WTC11 (cell line): ENCODE measurements at regions not wholly inside any gene's neighbourhood (a gene's known extent, or its start where the extent isn't known, plus 50 kb on each side); places are given as distances from the start of the nearest gene placed in this dataset.

Experiments
- ATAC-seq: fragments of 200-7000 bp; cut with Tn5 transposase; 2 replicates; pipeline ENCODE4 v1.10.0; 2021; ENCODE audit warnings: mild to moderate bottlenecking, moderate library complexity
- CTCF ChIA-PET: fragments of 300-600 bp; sonication (Branson Sonifier 250); formaldehyde crosslinking; loops from one replicate; lab custom pipeline; 2021; ENCODE audit warnings: antibody characterized with exemption; lab: Charles Lee
- POLR2A ChIA-PET: fragments of 350-600 bp; sonication (Branson Sonifier 250); formaldehyde crosslinking; loops from one replicate; lab custom pipeline; 2021; ENCODE audit warnings: antibody characterized with exemption; lab: Charles Lee
- DNase-seq: peaks from one replicate; pipeline ENCODE4 v3.0.0; 2021; ENCODE audit warnings: low spot score
- H3K27ac Mint-ChIP-seq: 2 replicates; pipeline ENCODE4 v1.8.0; 2021; ENCODE audit warnings: mixed read lengths
- H3K27me3 Mint-ChIP-seq: 2 replicates; pipeline ENCODE4 v1.8.0; 2021; ENCODE audit warnings: low read depth, mild to moderate bottlenecking, moderate library complexity, mixed read lengths
- H3K36me3 Mint-ChIP-seq: 2 replicates; pipeline ENCODE4 v1.8.0; 2021; ENCODE audit warnings: mixed read lengths
- H3K4me1 Mint-ChIP-seq: 2 replicates; pipeline ENCODE4 v1.8.0; 2022; ENCODE audit warnings: mixed read lengths
- H3K4me3 Mint-ChIP-seq: 2 replicates; pipeline ENCODE4 v1.8.0; 2021; ENCODE audit warnings: mild to moderate bottlenecking, moderate library complexity, mixed read lengths
- H3K9me3 Mint-ChIP-seq: 2 replicates; pipeline ENCODE4 v1.8.0; 2021; ENCODE audit warnings: mixed read lengths
- CREM ChIP-seq: sonication (generic); formaldehyde crosslinking; IDR thresholded peaks from 2 replicates; pipeline ENCODE4 v1.8.1; 2022; ENCODE audit warnings: mild to moderate bottlenecking, missing genetic modification reagents, moderate library complexity
- E2F4 ChIP-seq: sonication (generic); formaldehyde crosslinking; IDR thresholded peaks from 2 replicates; pipeline ENCODE4 v1.8.1; 2022; ENCODE audit warnings: low read depth, mild to moderate bottlenecking, moderate library complexity, missing genetic modification reagents, borderline replicate concordance
- EMX1 ChIP-seq: fragments of 250-450 bp; sonication (Bioruptor Pico); IDR thresholded peaks from 2 replicates; pipeline ENCODE4 v1.8.0; 2021; ENCODE audit warnings: mild to moderate bottlenecking
- ETV6 ChIP-seq: sonication (generic); formaldehyde crosslinking; IDR thresholded peaks from 2 replicates; pipeline ENCODE4 v1.8.1; 2022; ENCODE audit warnings: mild to moderate bottlenecking, missing genetic modification reagents
- GABPB1 ChIP-seq: sonication (generic); formaldehyde crosslinking; IDR thresholded peaks from 2 replicates; pipeline ENCODE4 v1.8.1; 2023; ENCODE audit warnings: mild to moderate bottlenecking, missing genetic modification reagents
- GTF2I ChIP-seq: fragments of 250-450 bp; sonication (Bioruptor Pico); conservative IDR thresholded peaks from 2 replicates; pipeline ENCODE4 v1.4.0; 2021; ENCODE audit warnings: mild to moderate bottlenecking
- NFE2L1 ChIP-seq: sonication (generic); formaldehyde crosslinking; IDR thresholded peaks from 2 replicates; pipeline ENCODE4 v1.8.1; 2023; ENCODE audit warnings: missing genetic modification reagents
- NFYB ChIP-seq: sonication (generic); formaldehyde crosslinking; conservative IDR thresholded peaks from 2 replicates; pipeline ENCODE4 v1.8.0; 2022; ENCODE audit warnings: low read depth, missing genetic modification reagents
- NR3C1 ChIP-seq: sonication (generic); formaldehyde crosslinking; conservative IDR thresholded peaks from 2 replicates; pipeline ENCODE4 v1.8.1; 2023; ENCODE audit warnings: low read depth, mild to moderate bottlenecking, missing genetic modification reagents
- SOX15 ChIP-seq: fragments of 250-450 bp; sonication (Bioruptor Pico); IDR thresholded peaks from 2 replicates; pipeline ENCODE4 v1.9.0; 2021; ENCODE audit warnings: mild to moderate bottlenecking
- ZNF396 ChIP-seq: fragments of 250-450 bp; sonication (Bioruptor Pico); IDR thresholded peaks from 2 replicates; pipeline ENCODE4 v1.8.0; 2021; ENCODE audit warnings: mild to moderate bottlenecking, moderate library complexity, borderline replicate concordance
- TF ChIP-seq, protein P1 (sequence below): sonication (generic); formaldehyde crosslinking; IDR thresholded peaks from 2 replicates; pipeline ENCODE4 v1.8.0; 2022; ENCODE audit warnings: mild to moderate bottlenecking, missing genetic modification reagents
- TF ChIP-seq, protein P2 (sequence below): sonication (generic); formaldehyde crosslinking; IDR thresholded peaks from 2 replicates; pipeline ENCODE4 v1.8.0; 2023; ENCODE audit warnings: missing genetic modification reagents
- TF ChIP-seq, protein P3 (sequence below): sonication (generic); formaldehyde crosslinking; IDR thresholded peaks from 2 replicates; pipeline ENCODE4 v1.8.0; 2022; ENCODE audit warnings: mild to moderate bottlenecking, missing genetic modification reagents
- TF ChIP-seq, protein P4 (sequence below): sonication (generic); formaldehyde crosslinking; IDR thresholded peaks from 2 replicates; pipeline ENCODE4 v1.8.1; 2023; ENCODE audit warnings: mild to moderate bottlenecking, missing genetic modification reagents, moderate library complexity
- TF ChIP-seq, protein P5 (sequence below): sonication (generic); formaldehyde crosslinking; IDR thresholded peaks from 2 replicates; pipeline ENCODE4 v1.8.1; 2023; ENCODE audit warnings: mild to moderate bottlenecking, missing genetic modification reagents, borderline replicate concordance
- TF ChIP-seq, protein P6 (sequence below): fragments of 250-450 bp; sonication (Bioruptor Pico); IDR thresholded peaks from 2 replicates; pipeline ENCODE4 v2.1.2; 2022; ENCODE audit warnings: mild to moderate bottlenecking, moderate library complexity
- TF ChIP-seq, protein P7 (sequence below): sonication (generic); formaldehyde crosslinking; IDR thresholded peaks from 2 replicates; pipeline ENCODE4 v1.8.1; 2023; ENCODE audit warnings: mild to moderate bottlenecking, missing genetic modification reagents, moderate library complexity
- TF ChIP-seq, protein P8 (sequence below): fragments of 200-600 bp; IDR thresholded peaks from 2 replicates; pipeline ENCODE4 v1.8.0; 2022; ENCODE audit warnings: antibody characterized with exemption

- POLR2A ChIA-PET = interaction anchor here (0.6 to 2.0 kb wide), 3 partner anchors 13 to 18 kb away, joined by 3 to 9 read pairs (median 3); no protein-coding TSS in a partner anchor
- H3K27ac Mint-ChIP-seq = no peak overlapping the region
- TF ChIP-seq EMX1 (no peak), GABPB1 (peak; percentile 97), GTF2I (CRISPR knock-in tag) (no peak), NFE2L1 (no peak), NFYB (CRISPR knock-in tag) (peak; percentile 95)
- TF ChIP-seq, protein P1, sequence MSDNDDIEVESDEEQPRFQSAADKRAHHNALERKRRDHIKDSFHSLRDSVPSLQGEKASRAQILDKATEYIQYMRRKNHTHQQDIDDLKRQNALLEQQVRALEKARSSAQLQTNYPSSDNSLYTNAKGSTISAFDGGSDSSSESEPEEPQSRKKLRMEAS = peak; percentile 53; the same call in 1 of the 2 replicates
- TF ChIP-seq, protein P2, sequence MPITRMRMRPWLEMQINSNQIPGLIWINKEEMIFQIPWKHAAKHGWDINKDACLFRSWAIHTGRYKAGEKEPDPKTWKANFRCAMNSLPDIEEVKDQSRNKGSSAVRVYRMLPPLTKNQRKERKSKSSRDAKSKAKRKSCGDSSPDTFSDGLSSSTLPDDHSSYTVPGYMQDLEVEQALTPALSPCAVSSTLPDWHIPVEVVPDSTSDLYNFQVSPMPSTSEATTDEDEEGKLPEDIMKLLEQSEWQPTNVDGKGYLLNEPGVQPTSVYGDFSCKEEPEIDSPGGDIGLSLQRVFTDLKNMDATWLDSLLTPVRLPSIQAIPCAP (CRISPR knock-in tag) = no peak
- TF ChIP-seq, protein P3, sequence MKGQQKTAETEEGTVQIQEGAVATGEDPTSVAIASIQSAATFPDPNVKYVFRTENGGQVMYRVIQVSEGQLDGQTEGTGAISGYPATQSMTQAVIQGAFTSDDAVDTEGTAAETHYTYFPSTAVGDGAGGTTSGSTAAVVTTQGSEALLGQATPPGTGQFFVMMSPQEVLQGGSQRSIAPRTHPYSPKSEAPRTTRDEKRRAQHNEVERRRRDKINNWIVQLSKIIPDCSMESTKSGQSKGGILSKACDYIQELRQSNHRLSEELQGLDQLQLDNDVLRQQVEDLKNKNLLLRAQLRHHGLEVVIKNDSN (CRISPR knock-in tag) = peak; percentile 93
- TF ChIP-seq, protein P4, sequence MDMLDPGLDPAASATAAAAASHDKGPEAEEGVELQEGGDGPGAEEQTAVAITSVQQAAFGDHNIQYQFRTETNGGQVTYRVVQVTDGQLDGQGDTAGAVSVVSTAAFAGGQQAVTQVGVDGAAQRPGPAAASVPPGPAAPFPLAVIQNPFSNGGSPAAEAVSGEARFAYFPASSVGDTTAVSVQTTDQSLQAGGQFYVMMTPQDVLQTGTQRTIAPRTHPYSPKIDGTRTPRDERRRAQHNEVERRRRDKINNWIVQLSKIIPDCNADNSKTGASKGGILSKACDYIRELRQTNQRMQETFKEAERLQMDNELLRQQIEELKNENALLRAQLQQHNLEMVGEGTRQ (CRISPR knock-in tag) = peak; percentile 96
- TF ChIP-seq, all 79 proteins: peak for 5
- peaks cover 17% of the 10 kb centered on the region for H3K4me1 Mint-ChIP-seq
- peaks cover 16% of the 10 kb centered on the region for H3K9me3 Mint-ChIP-seq
- peak; percentile 96 for ATAC-seq
- DNase-seq = peak; percentile 50
- H3K36me3 Mint-ChIP-seq = peaks cover 13% of the 10 kb centered on the region
- CTCF ChIA-PET = interaction anchor here (0.9 to 1.0 kb wide), 3 partner anchors 13 to 461 kb away, joined by 3 to 6 read pairs (median 3); no protein-coding TSS in a partner anchor
- H3K4me3 Mint-ChIP-seq = no peak overlapping the region
- H3K27me3 Mint-ChIP-seq = no peaks in the 10 kb centered on the region; the same call in 1 of the 2 replicates
These were observed 160.3 kb downstream of the ETS2 start for GRCh38 chr21:38965910-38966504.

DNA sequence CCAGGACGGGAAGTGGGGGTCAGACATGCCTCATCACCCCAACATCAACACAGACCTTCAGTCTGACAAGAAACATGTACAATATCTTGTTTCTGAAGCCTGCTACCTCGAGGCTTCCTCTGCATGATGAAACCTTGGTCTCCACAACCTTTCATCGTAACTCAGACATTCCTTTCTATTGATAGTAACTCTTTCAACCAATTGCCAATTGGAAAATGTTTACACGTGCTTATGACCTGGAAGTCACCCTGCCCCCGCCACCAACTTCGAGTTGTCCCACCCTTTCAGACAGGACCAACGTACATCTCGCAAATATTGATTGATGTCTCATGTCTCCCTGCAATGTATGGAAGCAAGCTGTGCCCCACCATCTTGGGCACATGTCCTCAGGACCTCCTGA lies 159.5 kb downstream of the ETS2 start:
- ChIA-PET POLR2A (interaction anchor here (0.6 to 2.0 kb wide), 2 partner anchors 14 to 41 kb away, joined by 3 to 9 read pairs; no protein-coding TSS in a partner anchor), CTCF (no interaction called here)
- Mint-ChIP-seq H3K9me3 (peaks cover 16% of the 10 kb centered on the region), H3K27ac (no peak overlapping the region), H3K4me1 (peaks cover 15% of the 10 kb centered on the region), H3K36me3 (peaks cover 15% of the 10 kb centered on the region)
- ATAC-seq (no peak), DNase-seq (no peak)
- TF ChIP-seq GABPB1 (peak; percentile 96), ZNF396 (CRISPR knock-in tag) (no peak)
- TF ChIP-seq, all 79 proteins: peak for 1
- Mint-ChIP-seq H3K27me3 (no peaks in the 10 kb centered on the region; the same call in 1 of the 2 replicates), H3K4me3 (no peak overlapping the region)

- Mint-ChIP-seq H3K9me3 (peaks cover 16% of the 10 kb centered on the region), H3K36me3 (peaks cover 15% of the 10 kb centered on the region), H3K4me1 (peaks cover 15% of the 10 kb centered on the region), H3K27ac (no peak overlapping the region), H3K4me3 (no peak overlapping the region), H3K27me3 (no peaks in the 10 kb centered on the region; the same call in 1 of the 2 replicates)
- no peak for DNase-seq
- ChIA-PET POLR2A (no interaction called here), CTCF (no interaction called here)
- ATAC-seq = no peak
- TF ChIP-seq, protein P5, sequence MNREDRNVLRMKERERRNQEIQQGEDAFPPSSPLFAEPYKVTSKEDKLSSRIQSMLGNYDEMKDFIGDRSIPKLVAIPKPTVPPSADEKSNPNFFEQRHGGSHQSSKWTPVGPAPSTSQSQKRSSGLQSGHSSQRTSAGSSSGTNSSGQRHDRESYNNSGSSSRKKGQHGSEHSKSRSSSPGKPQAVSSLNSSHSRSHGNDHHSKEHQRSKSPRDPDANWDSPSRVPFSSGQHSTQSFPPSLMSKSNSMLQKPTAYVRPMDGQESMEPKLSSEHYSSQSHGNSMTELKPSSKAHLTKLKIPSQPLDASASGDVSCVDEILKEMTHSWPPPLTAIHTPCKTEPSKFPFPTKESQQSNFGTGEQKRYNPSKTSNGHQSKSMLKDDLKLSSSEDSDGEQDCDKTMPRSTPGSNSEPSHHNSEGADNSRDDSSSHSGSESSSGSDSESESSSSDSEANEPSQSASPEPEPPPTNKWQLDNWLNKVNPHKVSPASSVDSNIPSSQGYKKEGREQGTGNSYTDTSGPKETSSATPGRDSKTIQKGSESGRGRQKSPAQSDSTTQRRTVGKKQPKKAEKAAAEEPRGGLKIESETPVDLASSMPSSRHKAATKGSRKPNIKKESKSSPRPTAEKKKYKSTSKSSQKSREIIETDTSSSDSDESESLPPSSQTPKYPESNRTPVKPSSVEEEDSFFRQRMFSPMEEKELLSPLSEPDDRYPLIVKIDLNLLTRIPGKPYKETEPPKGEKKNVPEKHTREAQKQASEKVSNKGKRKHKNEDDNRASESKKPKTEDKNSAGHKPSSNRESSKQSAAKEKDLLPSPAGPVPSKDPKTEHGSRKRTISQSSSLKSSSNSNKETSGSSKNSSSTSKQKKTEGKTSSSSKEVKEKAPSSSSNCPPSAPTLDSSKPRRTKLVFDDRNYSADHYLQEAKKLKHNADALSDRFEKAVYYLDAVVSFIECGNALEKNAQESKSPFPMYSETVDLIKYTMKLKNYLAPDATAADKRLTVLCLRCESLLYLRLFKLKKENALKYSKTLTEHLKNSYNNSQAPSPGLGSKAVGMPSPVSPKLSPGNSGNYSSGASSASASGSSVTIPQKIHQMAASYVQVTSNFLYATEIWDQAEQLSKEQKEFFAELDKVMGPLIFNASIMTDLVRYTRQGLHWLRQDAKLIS (CRISPR knock-in tag) = no peak
- TF ChIP-seq CREM (no peak), E2F4 (no peak), SOX15 (no peak), ETV6 (no peak), NR3C1 (no peak)
- TF ChIP-seq, protein P6, sequence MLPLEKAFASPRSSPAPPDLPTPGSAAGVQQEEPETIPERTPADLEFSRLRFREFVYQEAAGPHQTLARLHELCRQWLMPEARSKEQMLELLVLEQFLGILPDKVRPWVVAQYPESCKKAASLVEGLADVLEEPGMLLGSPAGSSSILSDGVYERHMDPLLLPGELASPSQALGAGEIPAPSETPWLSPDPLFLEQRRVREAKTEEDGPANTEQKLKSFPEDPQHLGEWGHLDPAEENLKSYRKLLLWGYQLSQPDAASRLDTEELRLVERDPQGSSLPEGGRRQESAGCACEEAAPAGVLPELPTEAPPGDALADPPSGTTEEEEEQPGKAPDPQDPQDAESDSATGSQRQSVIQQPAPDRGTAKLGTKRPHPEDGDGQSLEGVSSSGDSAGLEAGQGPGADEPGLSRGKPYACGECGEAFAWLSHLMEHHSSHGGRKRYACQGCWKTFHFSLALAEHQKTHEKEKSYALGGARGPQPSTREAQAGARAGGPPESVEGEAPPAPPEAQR (CRISPR knock-in tag) = no peak
- TF ChIP-seq, protein P7, sequence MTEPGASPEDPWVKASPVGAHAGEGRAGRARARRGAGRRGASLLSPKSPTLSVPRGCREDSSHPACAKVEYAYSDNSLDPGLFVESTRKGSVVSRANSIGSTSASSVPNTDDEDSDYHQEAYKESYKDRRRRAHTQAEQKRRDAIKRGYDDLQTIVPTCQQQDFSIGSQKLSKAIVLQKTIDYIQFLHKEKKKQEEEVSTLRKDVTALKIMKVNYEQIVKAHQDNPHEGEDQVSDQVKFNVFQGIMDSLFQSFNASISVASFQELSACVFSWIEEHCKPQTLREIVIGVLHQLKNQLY (CRISPR knock-in tag) = no peak
- TF ChIP-seq, protein P8, sequence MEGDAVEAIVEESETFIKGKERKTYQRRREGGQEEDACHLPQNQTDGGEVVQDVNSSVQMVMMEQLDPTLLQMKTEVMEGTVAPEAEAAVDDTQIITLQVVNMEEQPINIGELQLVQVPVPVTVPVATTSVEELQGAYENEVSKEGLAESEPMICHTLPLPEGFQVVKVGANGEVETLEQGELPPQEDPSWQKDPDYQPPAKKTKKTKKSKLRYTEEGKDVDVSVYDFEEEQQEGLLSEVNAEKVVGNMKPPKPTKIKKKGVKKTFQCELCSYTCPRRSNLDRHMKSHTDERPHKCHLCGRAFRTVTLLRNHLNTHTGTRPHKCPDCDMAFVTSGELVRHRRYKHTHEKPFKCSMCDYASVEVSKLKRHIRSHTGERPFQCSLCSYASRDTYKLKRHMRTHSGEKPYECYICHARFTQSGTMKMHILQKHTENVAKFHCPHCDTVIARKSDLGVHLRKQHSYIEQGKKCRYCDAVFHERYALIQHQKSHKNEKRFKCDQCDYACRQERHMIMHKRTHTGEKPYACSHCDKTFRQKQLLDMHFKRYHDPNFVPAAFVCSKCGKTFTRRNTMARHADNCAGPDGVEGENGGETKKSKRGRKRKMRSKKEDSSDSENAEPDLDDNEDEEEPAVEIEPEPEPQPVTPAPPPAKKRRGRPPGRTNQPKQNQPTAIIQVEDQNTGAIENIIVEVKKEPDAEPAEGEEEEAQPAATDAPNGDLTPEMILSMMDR = no peak
These were observed 157.3 kb downstream of the ETS2 start for GRCh38 chr21:38963006-38963405.
